ENCODE measurements at regions not wholly inside any gene's neighbourhood (a gene's known extent, or its start where the extent isn't known, plus 50 kb on each side); places are given as distances from the start of the nearest gene placed in this dataset.
"Not testable (repeated sequence)": the region's sequence is repeated elsewhere in the genome, so short reads cannot be mapped to it uniquely, and the experiment has no call there.

DNA sequence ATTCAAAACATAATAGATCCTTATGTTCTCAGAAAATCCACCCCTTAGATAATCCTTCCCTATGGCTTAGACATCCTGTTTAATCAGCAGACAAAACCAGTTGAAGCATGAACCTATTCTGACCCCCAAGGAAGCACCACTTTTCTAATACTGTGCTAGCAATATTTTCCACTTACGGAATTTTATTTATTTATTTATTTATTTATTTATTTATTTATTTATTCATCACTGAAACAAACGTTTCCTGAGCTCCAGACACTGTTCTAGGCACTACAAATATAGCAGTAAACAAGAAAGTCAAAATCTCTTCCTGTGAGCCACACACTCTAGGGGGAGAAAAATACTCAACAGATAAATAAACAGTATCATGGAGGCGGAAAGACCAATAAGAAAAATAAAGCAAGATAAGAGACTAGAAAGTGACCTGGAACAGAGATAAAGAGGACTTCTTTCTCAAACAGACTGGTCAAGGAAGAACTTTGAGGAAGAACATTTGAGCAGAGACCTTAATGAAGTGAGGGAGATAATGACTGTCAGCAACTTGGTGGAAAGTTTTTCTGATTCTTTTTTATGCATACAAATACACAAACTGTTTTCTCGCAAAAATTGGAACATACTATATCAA, 145.5 kb upstream of the POGK start:
- H3K9me3 ChIP-seq: no peaks in the 10 kb centered on the region
- no peaks in the 10 kb centered on the region for H3K36me3 ChIP-seq
- no peak for ATAC-seq (ENCODE audit: low FRiP score in 2 of 2)
- H3K4me1 ChIP-seq: no peaks in the 10 kb centered on the region
- no peaks in the 10 kb centered on the region for H3K27me3 ChIP-seq
- no peak for DNase-seq
- TF ChIP-seq, protein P1, sequence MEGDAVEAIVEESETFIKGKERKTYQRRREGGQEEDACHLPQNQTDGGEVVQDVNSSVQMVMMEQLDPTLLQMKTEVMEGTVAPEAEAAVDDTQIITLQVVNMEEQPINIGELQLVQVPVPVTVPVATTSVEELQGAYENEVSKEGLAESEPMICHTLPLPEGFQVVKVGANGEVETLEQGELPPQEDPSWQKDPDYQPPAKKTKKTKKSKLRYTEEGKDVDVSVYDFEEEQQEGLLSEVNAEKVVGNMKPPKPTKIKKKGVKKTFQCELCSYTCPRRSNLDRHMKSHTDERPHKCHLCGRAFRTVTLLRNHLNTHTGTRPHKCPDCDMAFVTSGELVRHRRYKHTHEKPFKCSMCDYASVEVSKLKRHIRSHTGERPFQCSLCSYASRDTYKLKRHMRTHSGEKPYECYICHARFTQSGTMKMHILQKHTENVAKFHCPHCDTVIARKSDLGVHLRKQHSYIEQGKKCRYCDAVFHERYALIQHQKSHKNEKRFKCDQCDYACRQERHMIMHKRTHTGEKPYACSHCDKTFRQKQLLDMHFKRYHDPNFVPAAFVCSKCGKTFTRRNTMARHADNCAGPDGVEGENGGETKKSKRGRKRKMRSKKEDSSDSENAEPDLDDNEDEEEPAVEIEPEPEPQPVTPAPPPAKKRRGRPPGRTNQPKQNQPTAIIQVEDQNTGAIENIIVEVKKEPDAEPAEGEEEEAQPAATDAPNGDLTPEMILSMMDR (IDR thresholded peaks at IDR 0.05): no peak
- no peak for TF ChIP-seq POLR2AphosphoS5 (IDR thresholded peaks at IDR 0.05)
- TF ChIP-seq POLR2A (IDR thresholded peaks at IDR 0.05): no peak
- no peak for TF ChIP-seq EP300 (IDR thresholded peaks at IDR 0.05)
- 49 to 67% methylated on average over 4 of the region's 4 CpGs for WGBS, 2 donors
- H3K4me3 ChIP-seq: no peak overlapping the region
- H3K27ac ChIP-seq: no peak overlapping the region

DNA sequence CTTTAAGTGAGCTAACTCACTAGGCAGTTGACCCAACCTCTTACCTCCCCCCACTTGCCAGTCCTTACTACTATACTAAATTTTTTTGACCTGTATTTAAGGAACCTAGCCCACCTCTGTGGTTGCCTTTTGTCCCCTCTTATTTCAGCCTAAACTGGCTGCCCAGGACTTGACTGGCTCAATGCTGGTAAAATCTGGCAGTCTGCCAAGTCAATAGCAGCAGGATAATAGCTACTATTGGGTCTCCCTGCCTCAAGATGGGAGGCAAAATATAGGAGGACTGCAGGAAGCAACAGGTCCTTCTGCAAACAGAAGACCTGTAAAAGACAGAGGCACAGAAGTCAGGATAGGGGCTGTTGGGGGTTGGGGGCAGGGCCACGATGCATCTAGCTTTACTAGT, 144.2 kb upstream of the POGK start:
- 64 to 83% methylated on average over 1 of the region's 1 CpG for WGBS, 2 donors
- DNase-seq: no peak

DNA sequence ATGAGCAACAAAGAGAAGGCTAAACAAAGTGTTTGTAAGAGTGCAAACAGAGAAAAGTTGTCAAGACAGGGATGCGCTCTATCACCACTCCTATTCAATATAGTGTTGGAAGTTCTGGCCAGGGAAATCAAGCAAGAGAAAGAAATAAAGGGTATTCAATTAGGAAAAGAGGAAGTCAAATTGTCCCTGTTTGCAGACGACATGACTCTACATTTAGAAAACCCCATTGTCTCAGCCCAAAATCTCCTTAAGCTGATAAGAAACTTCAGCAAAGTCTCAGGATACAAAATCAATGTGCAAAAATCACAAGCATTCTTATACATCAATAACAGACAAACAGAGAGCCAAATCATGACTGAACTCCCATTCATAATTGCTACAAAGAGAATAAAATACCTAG, 143.4 kb upstream of the POGK start:
- not testable (repeated sequence) for H3K9me3 ChIP-seq; H3K36me3 ChIP-seq; H3K27ac ChIP-seq; H3K4me3 ChIP-seq; DNase-seq; H3K4me1 ChIP-seq; H3K27me3 ChIP-seq; ATAC-seq (ENCODE audit: low FRiP score in 2 of 2)
- 77 to 81% methylated on average over 2 of the region's 2 CpGs for WGBS, 2 donors

More for the DNA sequence above, 144.2 kb upstream of the POGK start:
- no peak for ATAC-seq (ENCODE audit: low FRiP score in 2 of 2)
- H3K27me3 ChIP-seq: no peaks in the 10 kb centered on the region
- H3K9me3 ChIP-seq: no peaks in the 10 kb centered on the region
- TF ChIP-seq POLR2AphosphoS5 (IDR thresholded peaks at IDR 0.05) (no peak), EP300 (IDR thresholded peaks at IDR 0.05) (no peak), POLR2A (IDR thresholded peaks at IDR 0.05) (no peak)
- TF ChIP-seq, protein P1 (IDR thresholded peaks at IDR 0.05): no peak
- H3K4me3 ChIP-seq: no peak overlapping the region
- H3K36me3 ChIP-seq: no peaks in the 10 kb centered on the region
- H3K27ac ChIP-seq: no peak overlapping the region
- no peaks in the 10 kb centered on the region for H3K4me1 ChIP-seq

DNA sequence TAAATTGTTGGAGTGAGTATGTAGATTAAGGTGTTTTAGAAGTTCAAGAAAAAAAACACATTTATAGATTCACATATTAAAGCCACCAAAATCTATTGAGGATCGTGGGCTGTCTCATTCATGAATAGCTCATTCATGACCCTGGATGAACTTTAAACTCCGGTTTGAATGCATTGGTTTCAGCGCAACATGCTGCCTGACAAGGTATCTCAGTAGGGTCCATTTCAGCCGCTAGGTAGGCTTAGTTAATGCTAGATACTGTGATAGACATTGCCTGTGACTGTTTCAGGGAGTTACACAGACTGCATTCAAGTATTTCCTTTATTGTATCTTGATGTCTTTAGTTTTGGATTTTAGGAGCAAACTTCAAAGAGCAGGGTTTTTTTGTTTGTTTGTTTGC, 140.5 kb upstream of the POGK start:
- Histone ChIP-seq H3K4me1 (no peaks in the 10 kb centered on the region), H3K9me3 (no peaks in the 10 kb centered on the region), H3K4me3 (no peak overlapping the region), H3K27ac (no peak overlapping the region), H3K27me3 (no peaks in the 10 kb centered on the region), H3K36me3 (no peaks in the 10 kb centered on the region)
- ATAC-seq (ENCODE audit: low FRiP score in 2 of 2) (no peak), DNase-seq (no peak)
- WGBS, 2 donors: 86 to 93% methylated on average over 4 of the region's 4 CpGs
- TF ChIP-seq, protein P1 (IDR thresholded peaks at IDR 0.05): no peak
- TF ChIP-seq EP300 (IDR thresholded peaks at IDR 0.05) (no peak), POLR2A (IDR thresholded peaks at IDR 0.05) (no peak), POLR2AphosphoS5 (IDR thresholded peaks at IDR 0.05) (no peak)

DNA sequence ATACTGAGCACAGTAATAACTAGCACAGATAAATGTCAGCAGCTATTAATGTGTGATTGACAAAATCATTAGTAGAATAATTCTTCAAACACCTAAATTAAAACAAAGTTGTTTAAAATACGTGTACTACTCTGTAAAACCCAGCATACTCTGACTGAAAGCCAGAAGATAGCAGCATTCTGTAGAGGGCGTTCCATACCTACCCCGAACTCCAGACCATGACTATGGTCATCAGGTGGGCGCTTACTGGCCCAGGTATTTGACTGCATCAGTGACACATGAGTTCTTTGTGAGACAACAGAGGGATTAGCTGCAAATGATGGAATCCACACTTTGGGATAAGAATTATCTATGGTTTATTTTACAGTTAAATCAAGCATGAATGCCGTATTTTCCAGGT, 139.7 kb upstream of the POGK start:
- H3K4me1 ChIP-seq: no peaks in the 10 kb centered on the region
- ATAC-seq (ENCODE audit: low FRiP score in 2 of 2): no peak
- WGBS, 2 donors: 37 to 56% methylated on average over 5 of the region's 5 CpGs
- H3K9me3 ChIP-seq: no peaks in the 10 kb centered on the region
- H3K36me3 ChIP-seq: no peaks in the 10 kb centered on the region
- no peak for DNase-seq
- TF ChIP-seq EP300 (IDR thresholded peaks at IDR 0.05): no peak
- TF ChIP-seq, protein P1 (IDR thresholded peaks at IDR 0.05): no peak
- no peak for TF ChIP-seq POLR2A (IDR thresholded peaks at IDR 0.05)
- no peak for TF ChIP-seq POLR2AphosphoS5 (IDR thresholded peaks at IDR 0.05)
- no peaks in the 10 kb centered on the region for H3K27me3 ChIP-seq
- no peak overlapping the region for H3K27ac ChIP-seq
- H3K4me3 ChIP-seq: no peak overlapping the region
